ENCODE measurements at regions not wholly inside any gene's neighbourhood (a gene's known extent, or its start where the extent isn't known, plus 50 kb on each side); places are given as distances from the start of the nearest gene placed in this dataset.

DNA sequence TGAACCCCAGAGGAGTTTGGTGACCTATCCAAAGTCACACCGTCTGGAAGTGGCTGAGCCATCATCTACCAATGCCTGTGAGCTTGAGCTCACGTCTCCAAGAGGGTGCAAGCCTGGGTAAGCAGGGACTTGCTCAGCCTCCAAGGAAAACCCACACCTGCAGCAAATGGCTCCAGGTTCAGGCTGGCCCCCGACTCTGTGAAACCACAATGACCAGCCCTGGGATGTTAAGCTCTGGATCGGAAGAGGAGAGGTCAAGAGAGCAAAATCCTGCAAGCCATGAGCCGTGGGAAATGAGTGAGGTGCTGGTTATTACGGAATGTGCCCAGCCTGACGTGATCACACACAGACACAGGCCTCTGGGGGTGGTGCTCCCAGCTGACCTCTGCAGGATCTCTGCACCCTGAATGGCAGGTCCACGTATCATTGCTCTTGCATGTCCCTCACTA, 94.1 kb upstream of the OTOS start:
- Histone ChIP-seq H3K4me3 (no peak overlapping the region), H3K79me2 (ENCODE audit: control insufficient read depth, insufficient read depth, low read length) (no peaks in the 10 kb centered on the region), H3K9ac (ENCODE audit: control insufficient read depth, insufficient read depth, low read length) (no peak overlapping the region), H2AFZ (ENCODE audit: control insufficient read depth, low read depth, low read length) (no peak overlapping the region), H3K27me3 (replicated peaks in 1 of 2; ENCODE audit: control insufficient read depth in 2 of 2, insufficient read depth in 2 of 2, low read length in 1 of 2) (no peaks in the 10 kb centered on the region), H4K20me1 (ENCODE audit: control insufficient read depth, insufficient read depth) (no peaks in the 10 kb centered on the region), H3K4me2 (ENCODE audit: control insufficient read depth, insufficient read depth) (no peak overlapping the region), H3K9me3 (replicated peaks; ENCODE audit: control insufficient read depth, insufficient read depth, low read length) (no peaks in the 10 kb centered on the region; the same call in 2 of the 3 replicates), H3K36me3 (ENCODE audit: control insufficient read depth in 2 of 2, insufficient read depth in 2 of 2, low read length in 1 of 2) (no peaks in the 10 kb centered on the region), H3K27ac (ENCODE audit: control insufficient read depth, insufficient read depth) (no peak overlapping the region), H3K4me1 (ENCODE audit: control insufficient read depth, insufficient read depth, low read length) (no peaks in the 10 kb centered on the region)
- 49% methylated on average over 8 of the region's 8 CpGs for WGBS (ENCODE audit: insufficient coverage, insufficient replicate concordance, low lambda C conversion rate, missing lambda C conversion rate)
- ATAC-seq, result no peak
- ChIA-PET RAD21 (ENCODE audit: unreplicated experiment) (no interaction called here), SMC1A (ENCODE audit: uncharacterized antibody, unreplicated experiment) (no interaction called here), POLR2A (no interaction called here), CTCF (no interaction called here)
- FAIRE-seq, result no peak
- intact Hi-C loops (cut with micrococcal nuclease; ENCODE audit: unreplicated experiment), result loop anchor here (5.0 kb wide), 1 partner anchor 203 kb away; the partner anchor contains the start of gene GPC1
- no TSS peak for BruUV-seq (replicated peaks)
- no peak for TF ChIP-seq FOXM1 (IDR thresholded peaks at IDR 0.05; ENCODE audit: low read depth, low read length)
- TF ChIP-seq E2F4 (IDR thresholded peaks at IDR 0.05; ENCODE audit: low read depth, low read length), result no peak
- TF ChIP-seq TCF3 (IDR thresholded peaks at IDR 0.05; ENCODE audit: borderline replicate concordance, insufficient read depth, low read depth, low read length), result no peak
- no peak for TF ChIP-seq POLR2AphosphoS2 (IDR thresholded peaks at IDR 0.05; ENCODE audit: low read depth, low read length)
- TF ChIP-seq TCF12 (IDR thresholded peaks at IDR 0.05; ENCODE audit: low read depth, low read length), result no peak
- no peak for TF ChIP-seq MYC (IDR thresholded peaks at IDR 0.05; ENCODE audit: insufficient read depth, insufficient read length, insufficient replicate concordance, low read length, severe bottlenecking)
- TF ChIP-seq RELA (IDR thresholded peaks at IDR 0.05; ENCODE audit: borderline replicate concordance, partially characterized antibody), result no peak
- TF ChIP-seq ZBTB40 (IDR thresholded peaks at IDR 0.05; ENCODE audit: borderline replicate concordance), result no peak
- no peak for TF ChIP-seq IKZF2 (IDR thresholded peaks at IDR 0.05)
- TF ChIP-seq, protein P1, sequence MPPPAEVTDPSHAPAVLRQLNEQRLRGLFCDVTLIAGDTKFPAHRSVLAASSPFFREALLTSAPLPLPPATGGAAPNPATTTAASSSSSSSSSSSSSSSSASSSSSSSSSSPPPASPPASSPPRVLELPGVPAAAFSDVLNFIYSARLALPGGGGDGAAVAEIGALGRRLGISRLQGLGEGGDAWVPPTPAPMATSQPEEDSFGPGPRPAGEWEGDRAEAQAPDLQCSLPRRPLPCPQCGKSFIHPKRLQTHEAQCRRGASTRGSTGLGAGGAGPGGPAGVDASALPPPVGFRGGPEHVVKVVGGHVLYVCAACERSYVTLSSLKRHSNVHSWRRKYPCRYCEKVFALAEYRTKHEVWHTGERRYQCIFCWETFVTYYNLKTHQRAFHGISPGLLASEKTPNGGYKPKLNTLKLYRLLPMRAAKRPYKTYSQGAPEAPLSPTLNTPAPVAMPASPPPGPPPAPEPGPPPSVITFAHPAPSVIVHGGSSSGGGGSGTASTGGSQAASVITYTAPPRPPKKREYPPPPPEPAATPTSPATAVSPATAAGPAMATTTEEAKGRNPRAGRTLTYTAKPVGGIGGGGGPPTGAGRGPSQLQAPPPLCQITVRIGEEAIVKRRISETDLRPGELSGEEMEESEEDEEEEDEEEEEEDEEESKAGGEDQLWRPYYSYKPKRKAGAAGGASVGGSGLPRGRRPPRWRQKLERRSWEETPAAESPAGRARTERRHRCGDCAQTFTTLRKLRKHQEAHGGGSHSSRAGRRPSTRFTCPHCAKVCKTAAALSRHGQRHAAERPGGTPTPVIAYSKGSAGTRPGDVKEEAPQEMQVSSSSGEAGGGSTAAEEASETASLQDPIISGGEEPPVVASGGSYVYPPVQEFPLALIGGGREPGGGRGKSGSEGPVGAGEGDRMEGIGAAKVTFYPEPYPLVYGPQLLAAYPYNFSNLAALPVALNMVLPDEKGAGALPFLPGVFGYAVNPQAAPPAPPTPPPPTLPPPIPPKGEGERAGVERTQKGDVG (CRISPR knock-in tag; IDR thresholded peaks at IDR 0.05), result no peak
- no peak for TF ChIP-seq NR2C1 (IDR thresholded peaks at IDR 0.05)
- TF ChIP-seq MTA2 (IDR thresholded peaks at IDR 0.05; ENCODE audit: low read depth), result no peak
- TF ChIP-seq SUZ12 (IDR thresholded peaks at IDR 0.05; ENCODE audit: unreplicated experiment), result no peak
- TF ChIP-seq, protein P2, sequence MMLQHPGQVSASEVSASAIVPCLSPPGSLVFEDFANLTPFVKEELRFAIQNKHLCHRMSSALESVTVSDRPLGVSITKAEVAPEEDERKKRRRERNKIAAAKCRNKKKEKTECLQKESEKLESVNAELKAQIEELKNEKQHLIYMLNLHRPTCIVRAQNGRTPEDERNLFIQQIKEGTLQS (IDR thresholded peaks at IDR 0.05; ENCODE audit: borderline replicate concordance, extremely low read depth, low read depth, low read length), result no peak
- in situ Hi-C loops (cut with MboI), result no loop called here
- no peak for DNase-seq (ENCODE audit: low read depth, low spot score)

All from GM12878 (cell line).